Spleen (tissue), 7 donors: ENCODE measurements at regions not wholly inside any gene's neighbourhood (a gene's known extent, or its start where the extent isn't known, plus 50 kb on each side); places are given as distances from the start of the nearest gene placed in this dataset.

Experiments used
- POLR2A ChIP-seq, 3 donors: fragments of 450-650 bp; IDR thresholded peaks; one replicate each; pipeline ENCODE4 v1.5.1; 2017; ENCODE audit warnings: antibody characterized with exemption in 3 of 3, mild to moderate bottlenecking in 1 of 3
- POLR2AphosphoS5 ChIP-seq, 3 donors: sonication (generic); formaldehyde crosslinking; IDR thresholded peaks; one replicate each; pipeline ENCODE4 v1.5.1; 2017; ENCODE audit warnings: antibody characterized with exemption in 3 of 3
- TF ChIP-seq, protein P1 (sequence below), 11 experiments: fragments of 200-600 bp in 7 of 11; fragments of 450-650 bp in 4 of 11; sonication (generic) in 4 of 11; IDR thresholded peaks in 8 of 11; conservative IDR thresholded peaks in 3 of 11; 1 replicate in 7 of 11; 2 replicates in 4 of 11; pipeline versions ENCODE4 v1.4.0 to v1.8.0; 2016 to 2021; ENCODE audit warnings: antibody characterized with exemption in 11 of 11, inconsistent platforms in 4 of 11, mild to moderate bottlenecking in 1 of 11
- donor health status: DM: no; HTN: no; CAD: no; lungs with moderate emphysema.
- donor health status: DM: no; HTN: no; CAD: no.
- donor health status: DM: no; HTN: no; CAD: no.

DNA sequence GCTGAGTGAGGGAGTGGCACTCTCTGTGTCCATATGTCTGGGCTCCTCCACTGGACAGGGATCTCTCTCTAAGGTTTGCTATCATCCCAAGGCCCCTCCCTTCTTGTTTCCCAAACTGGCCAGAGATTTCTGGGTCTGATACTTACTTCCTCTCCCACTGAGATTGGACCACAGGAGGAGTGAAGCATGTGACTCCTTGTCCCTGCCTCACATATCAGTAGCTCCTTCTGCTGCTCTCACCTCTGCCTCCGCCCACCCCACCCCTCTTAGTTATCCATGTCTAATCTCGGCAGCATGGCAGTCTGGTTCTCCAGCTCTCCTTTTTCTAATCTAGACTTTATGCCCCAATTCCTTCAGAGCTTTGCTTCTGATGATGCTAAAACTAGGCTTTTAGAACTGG lies 223.1 kb downstream of the RPLP1 start:
- TF ChIP-seq, protein P1, sequence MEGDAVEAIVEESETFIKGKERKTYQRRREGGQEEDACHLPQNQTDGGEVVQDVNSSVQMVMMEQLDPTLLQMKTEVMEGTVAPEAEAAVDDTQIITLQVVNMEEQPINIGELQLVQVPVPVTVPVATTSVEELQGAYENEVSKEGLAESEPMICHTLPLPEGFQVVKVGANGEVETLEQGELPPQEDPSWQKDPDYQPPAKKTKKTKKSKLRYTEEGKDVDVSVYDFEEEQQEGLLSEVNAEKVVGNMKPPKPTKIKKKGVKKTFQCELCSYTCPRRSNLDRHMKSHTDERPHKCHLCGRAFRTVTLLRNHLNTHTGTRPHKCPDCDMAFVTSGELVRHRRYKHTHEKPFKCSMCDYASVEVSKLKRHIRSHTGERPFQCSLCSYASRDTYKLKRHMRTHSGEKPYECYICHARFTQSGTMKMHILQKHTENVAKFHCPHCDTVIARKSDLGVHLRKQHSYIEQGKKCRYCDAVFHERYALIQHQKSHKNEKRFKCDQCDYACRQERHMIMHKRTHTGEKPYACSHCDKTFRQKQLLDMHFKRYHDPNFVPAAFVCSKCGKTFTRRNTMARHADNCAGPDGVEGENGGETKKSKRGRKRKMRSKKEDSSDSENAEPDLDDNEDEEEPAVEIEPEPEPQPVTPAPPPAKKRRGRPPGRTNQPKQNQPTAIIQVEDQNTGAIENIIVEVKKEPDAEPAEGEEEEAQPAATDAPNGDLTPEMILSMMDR (IDR thresholded peaks at IDR 0.05 in 8 of 11, conservative IDR thresholded peaks at IDR 0.05 in 3 of 11) = no peak
- TF ChIP-seq POLR2A (IDR thresholded peaks at IDR 0.05) = no peak
- no peak for TF ChIP-seq POLR2AphosphoS5 (IDR thresholded peaks at IDR 0.05)
